HEK293T (cell line): ENCODE measurements at regions not wholly inside any gene's neighbourhood (a gene's known extent, or its start where the extent isn't known, plus 50 kb on each side); places are given as distances from the start of the nearest gene placed in this dataset.

Experiments used
- CTCF ChIA-PET: fragments of 350-600 bp; formaldehyde crosslinking; extraction: SDS; loops from one replicate; lab custom pipeline; 2021; ENCODE audit warnings: antibody characterized with exemption, inconsistent platforms; lab: Yijun Ruan, JAX
- POLR2A ChIA-PET: fragments of 350-600 bp; formaldehyde crosslinking; extraction: SDS; loops from one replicate; lab custom pipeline; 2020; ENCODE audit warnings: antibody characterized with exemption, inconsistent platforms; lab: Yijun Ruan, JAX
- DNase-seq: peaks from one replicate; pipeline ENCODE4 v3.0.0; 2012; ENCODE audit warnings: mixed read lengths; ENCODE audit errors: extremely low spot score
- ARNT ChIP-seq: fragments of 450-650 bp; IDR thresholded peaks from 2 replicates; pipeline ENCODE4 v1.6.1; 2017; ENCODE audit warnings: mild to moderate bottlenecking
- BHLHE40 ChIP-seq: fragments of 450-650 bp; IDR thresholded peaks from 2 replicates; pipeline ENCODE4 v1.6.1; 2016; ENCODE audit warnings: mild to moderate bottlenecking, moderate library complexity, borderline replicate concordance
- CTBP1 ChIP-seq: fragments of 450-650 bp; IDR thresholded peaks from 2 replicates; pipeline ENCODE4 v1.6.1; 2016; ENCODE audit warnings: borderline replicate concordance
- ELF4 ChIP-seq: fragments of 450-650 bp; IDR thresholded peaks from 2 replicates; pipeline ENCODE4 v1.6.1; 2017; ENCODE audit warnings: antibody characterized with exemption
- FOXA1 ChIP-seq: fragments of 450-650 bp; IDR thresholded peaks from 2 replicates; pipeline ENCODE4 v1.6.1; 2016; ENCODE audit warnings: mild to moderate bottlenecking
- FOXK2 ChIP-seq: fragments of 450-650 bp; IDR thresholded peaks from 2 replicates; pipeline ENCODE4 v1.6.1; 2016; ENCODE audit warnings: mild to moderate bottlenecking
- FOXM1 ChIP-seq: fragments of 450-650 bp; IDR thresholded peaks from 2 replicates; pipeline ENCODE4 v1.6.1; 2017; ENCODE audit warnings: mild to moderate bottlenecking, borderline replicate concordance
- HDGF ChIP-seq: fragments of 450-650 bp; IDR thresholded peaks from 2 replicates; pipeline ENCODE4 v1.6.1; 2017; ENCODE audit warnings: antibody characterized with exemption, borderline replicate concordance
- L3MBTL2 ChIP-seq: fragments of 450-650 bp; conservative IDR thresholded peaks from 2 replicates; pipeline ENCODE4 v1.6.1; 2016; ENCODE audit warnings: mild to moderate bottlenecking
- LEF1 ChIP-seq: fragments of 450-650 bp; IDR thresholded peaks from 2 replicates; pipeline ENCODE4 v1.6.1; 2017; ENCODE audit warnings: mild to moderate bottlenecking, borderline replicate concordance
- NFRKB ChIP-seq: fragments of 450-650 bp; IDR thresholded peaks from 2 replicates; pipeline ENCODE4 v1.6.1; 2016; ENCODE audit warnings: mild to moderate bottlenecking, moderate library complexity
- PKNOX1 ChIP-seq: fragments of 450-650 bp; IDR thresholded peaks from 2 replicates; pipeline ENCODE4 v1.6.1; 2016
- SP1 ChIP-seq: fragments of 450-650 bp; IDR thresholded peaks from 2 replicates; pipeline ENCODE4 v1.6.1; 2017
- SUZ12 ChIP-seq: fragments of 450-650 bp; IDR thresholded peaks from 2 replicates; pipeline ENCODE4 v1.6.1; 2016; ENCODE audit warnings: mild to moderate bottlenecking
- TARDBP ChIP-seq: fragments of 450-650 bp; IDR thresholded peaks from 2 replicates; pipeline ENCODE4 v1.6.1; 2016
- ZNF384 ChIP-seq: fragments of 450-650 bp; IDR thresholded peaks from 2 replicates; pipeline ENCODE4 v1.6.1; 2016

- no peak for TF ChIP-seq HDGF
- TF ChIP-seq TARDBP, result no peak
- TF ChIP-seq PKNOX1, result no peak
- TF ChIP-seq FOXA1, result no peak
- no peak for TF ChIP-seq FOXK2
- no peak for TF ChIP-seq LEF1
- TF ChIP-seq NFRKB, result no peak
- no peak for TF ChIP-seq BHLHE40
- no peak for TF ChIP-seq L3MBTL2
- no peak for TF ChIP-seq ELF4
- TF ChIP-seq ARNT, result no peak
- TF ChIP-seq SP1, result no peak
- no peak for TF ChIP-seq FOXM1
- TF ChIP-seq CTBP1, result no peak
- TF ChIP-seq SUZ12, result no peak
- TF ChIP-seq ZNF384, result no peak
- POLR2A ChIA-PET, result interaction anchor here (1.0 kb wide), 1 partner anchor 203 kb away, joined by 12 read pairs; the partner anchor contains the start of gene CITED2
- CTCF ChIA-PET, result no interaction called here
- no peak for DNase-seq
Measured at GRCh38 chr6:139577124-139577762, 202.8 kb upstream of the CITED2 start.

- ChIA-PET CTCF (no interaction called here), POLR2A (no interaction called here)
- no peak for DNase-seq
- no peak for TF ChIP-seq SP1
- TF ChIP-seq PKNOX1, result no peak
- no peak for TF ChIP-seq BHLHE40
- TF ChIP-seq TARDBP, result no peak
Measured at GRCh38 chr6:139572001-139572400, 197.6 kb upstream of the CITED2 start.

GRCh38 chr6:139570166-139570565, 195.7 kb upstream of the CITED2 start:
- DNase-seq, result no peak
- no peak for TF ChIP-seq ZNF384
- no peak for TF ChIP-seq SUZ12
- no peak for TF ChIP-seq FOXA1
- TF ChIP-seq LEF1, result no peak
- no peak for TF ChIP-seq TARDBP
- no peak for TF ChIP-seq FOXM1
- TF ChIP-seq L3MBTL2, result no peak
- TF ChIP-seq FOXK2, result no peak
- TF ChIP-seq ELF4, result no peak
- no peak for TF ChIP-seq ARNT
- TF ChIP-seq HDGF, result no peak
- no peak for TF ChIP-seq CTBP1
- no peak for TF ChIP-seq NFRKB
- TF ChIP-seq BHLHE40, result no peak
- no peak for TF ChIP-seq SP1
- POLR2A ChIA-PET, result interaction anchor here (0.6 kb wide), 1 partner anchor 1574 kb away, joined by 3 read pairs; no protein-coding TSS in a partner anchor
- CTCF ChIA-PET, result no interaction called here

- TF ChIP-seq TARDBP, result no peak
- no peak for TF ChIP-seq CTBP1
- TF ChIP-seq ARNT, result no peak
- TF ChIP-seq BHLHE40, result no peak
- no peak for TF ChIP-seq LEF1
- ChIA-PET CTCF (no interaction called here), POLR2A (no interaction called here)
- no peak for DNase-seq
Measured at GRCh38 chr6:139569566-139569965, 195.1 kb upstream of the CITED2 start.

GRCh38 chr6:139568956-139569538, 194.6 kb upstream of the CITED2 start:
- TF ChIP-seq ARNT (no peak), HDGF (no peak), FOXM1 (no peak), NFRKB (no peak), L3MBTL2 (no peak), FOXK2 (no peak), LEF1 (no peak), SP1 (no peak), ELF4 (no peak), TARDBP (no peak), ZNF384 (no peak), CTBP1 (no peak), PKNOX1 (no peak), BHLHE40 (no peak), SUZ12 (no peak)
- POLR2A ChIA-PET, result interaction anchor here (1.0 kb wide), 1 partner anchor 194 kb away, joined by 4 read pairs; no protein-coding TSS in a partner anchor
- CTCF ChIA-PET, result no interaction called here
- DNase-seq, result no peak

GRCh38 chr6:139568151-139568955, 193.9 kb upstream of the CITED2 start:
- ChIA-PET CTCF (no interaction called here), POLR2A (interaction anchor here (1.0 kb wide), 1 partner anchor 193 kb away, joined by 4 read pairs; no protein-coding TSS in a partner anchor)
- DNase-seq, result no peak
- TF ChIP-seq TARDBP (no peak), FOXK2 (no peak), CTBP1 (no peak), NFRKB (no peak), FOXM1 (no peak), SUZ12 (no peak), PKNOX1 (no peak), LEF1 (no peak), SP1 (no peak), HDGF (no peak), L3MBTL2 (no peak), FOXA1 (no peak), ELF4 (no peak), BHLHE40 (no peak), ZNF384 (no peak), ARNT (no peak)
